Uterus (tissue), 3 donors: ENCODE measurements at regions not wholly inside any gene's neighbourhood (a gene's known extent, or its start where the extent isn't known, plus 50 kb on each side); places are given as distances from the start of the nearest gene placed in this dataset.

Experiments
- DNase-seq, 2 donors: peaks; one replicate each; pipeline ENCODE4 v3.0.0-alpha.2; 2019 to 2020
- H3K27ac ChIP-seq, 2 donors: fragments of 200-600 bp; sonication (generic); 1 replicate in 1 of 2; 2 replicates in 1 of 2; pipeline ENCODE4 v1.5.1; 2016 to 2018
- H3K27me3 ChIP-seq, 2 donors: fragments of 200-600 bp; sonication (generic); one replicate each; pipeline ENCODE4 v1.5.1; 2018 to 2019; ENCODE audit warnings: control low read depth in 1 of 2
- H3K36me3 ChIP-seq, 2 donors: fragments of 200-600 bp; sonication (generic); one replicate each; pipeline ENCODE4 v1.5.1; 2019; ENCODE audit warnings: control low read depth in 1 of 2
- H3K4me1 ChIP-seq, 2 donors: fragments of 200-600 bp; sonication (generic); one replicate each; pipeline ENCODE4 v1.5.1; 2018 to 2019; ENCODE audit warnings: control low read depth in 1 of 2
- H3K4me3 ChIP-seq, 2 donors: fragments of 200-600 bp; sonication (generic); 1 replicate in 1 of 2; 2 replicates in 1 of 2; pipeline ENCODE4 v1.5.1; 2018 to 2019; ENCODE audit warnings: mild to moderate bottlenecking in 1 of 2
- H3K9me3 ChIP-seq, 2 donors: fragments of 200-600 bp; sonication (generic); one replicate each; pipeline ENCODE4 v1.5.1; 2019; ENCODE audit warnings: control low read depth in 1 of 2
- POLR2A ChIP-seq, 2 donors: fragments of 450-650 bp; IDR thresholded peaks; one replicate each; pipeline ENCODE4 v1.6.1; 2016; ENCODE audit warnings: antibody characterized with exemption in 2 of 2, mild to moderate bottlenecking in 1 of 2, moderate library complexity in 1 of 2
- intact Hi-C: fragments of 100-400 bp; cut with DNase I; formaldehyde crosslinking; loops from one replicate; pipeline ENCODE4 v1.15.1; 2023; ENCODE audit warnings: low total_unique reads
- TF ChIP-seq, protein P1 (sequence below), 4 experiments: fragments of 200-600 bp in 2 of 4; fragments of 450-650 bp in 2 of 4; sonication (generic) in 2 of 4; IDR thresholded peaks; one replicate each; pipeline ENCODE4 v1.5.1; 2016 to 2019; ENCODE audit warnings: antibody characterized with exemption in 4 of 4, mild to moderate bottlenecking in 2 of 4, moderate library complexity in 1 of 4
- donor health status: DM: yes; HTN: yes; CAD: no.

DNA sequence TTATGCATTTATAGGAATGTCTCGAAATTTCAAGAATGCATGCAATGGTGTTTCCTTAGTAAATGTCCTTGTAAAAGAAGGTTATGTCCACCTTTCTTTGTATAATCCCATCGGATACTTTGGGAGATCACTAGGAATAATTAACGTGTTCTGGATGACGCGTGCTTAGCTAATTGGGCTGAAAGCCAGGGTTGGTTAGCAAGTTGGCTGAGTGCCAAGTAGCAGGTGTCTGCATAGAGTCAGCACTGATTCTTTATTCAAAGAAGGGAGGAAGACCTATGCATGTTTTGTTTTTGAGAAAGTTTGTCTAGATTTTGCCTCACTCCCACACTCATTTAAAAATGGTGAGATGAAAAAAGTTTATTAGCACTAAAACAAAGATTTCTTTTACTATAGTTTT lies 144.6 kb downstream of the SOX3 start:
- DNase-seq, result no peak
- no peaks in the 10 kb centered on the region for H3K36me3 ChIP-seq
- no peaks in the 10 kb centered on the region for H3K27me3 ChIP-seq
- no peaks in the 10 kb centered on the region for H3K4me1 ChIP-seq
- intact Hi-C loops, result no loop called here
- no peak overlapping the region for H3K4me3 ChIP-seq
- no peak for TF ChIP-seq POLR2A (IDR thresholded peaks at IDR 0.05)
- TF ChIP-seq, protein P1, sequence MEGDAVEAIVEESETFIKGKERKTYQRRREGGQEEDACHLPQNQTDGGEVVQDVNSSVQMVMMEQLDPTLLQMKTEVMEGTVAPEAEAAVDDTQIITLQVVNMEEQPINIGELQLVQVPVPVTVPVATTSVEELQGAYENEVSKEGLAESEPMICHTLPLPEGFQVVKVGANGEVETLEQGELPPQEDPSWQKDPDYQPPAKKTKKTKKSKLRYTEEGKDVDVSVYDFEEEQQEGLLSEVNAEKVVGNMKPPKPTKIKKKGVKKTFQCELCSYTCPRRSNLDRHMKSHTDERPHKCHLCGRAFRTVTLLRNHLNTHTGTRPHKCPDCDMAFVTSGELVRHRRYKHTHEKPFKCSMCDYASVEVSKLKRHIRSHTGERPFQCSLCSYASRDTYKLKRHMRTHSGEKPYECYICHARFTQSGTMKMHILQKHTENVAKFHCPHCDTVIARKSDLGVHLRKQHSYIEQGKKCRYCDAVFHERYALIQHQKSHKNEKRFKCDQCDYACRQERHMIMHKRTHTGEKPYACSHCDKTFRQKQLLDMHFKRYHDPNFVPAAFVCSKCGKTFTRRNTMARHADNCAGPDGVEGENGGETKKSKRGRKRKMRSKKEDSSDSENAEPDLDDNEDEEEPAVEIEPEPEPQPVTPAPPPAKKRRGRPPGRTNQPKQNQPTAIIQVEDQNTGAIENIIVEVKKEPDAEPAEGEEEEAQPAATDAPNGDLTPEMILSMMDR (IDR thresholded peaks at IDR 0.05), result no peak
- H3K9me3 ChIP-seq, result no peaks in the 10 kb centered on the region
- no peak overlapping the region for H3K27ac ChIP-seq

DNA sequence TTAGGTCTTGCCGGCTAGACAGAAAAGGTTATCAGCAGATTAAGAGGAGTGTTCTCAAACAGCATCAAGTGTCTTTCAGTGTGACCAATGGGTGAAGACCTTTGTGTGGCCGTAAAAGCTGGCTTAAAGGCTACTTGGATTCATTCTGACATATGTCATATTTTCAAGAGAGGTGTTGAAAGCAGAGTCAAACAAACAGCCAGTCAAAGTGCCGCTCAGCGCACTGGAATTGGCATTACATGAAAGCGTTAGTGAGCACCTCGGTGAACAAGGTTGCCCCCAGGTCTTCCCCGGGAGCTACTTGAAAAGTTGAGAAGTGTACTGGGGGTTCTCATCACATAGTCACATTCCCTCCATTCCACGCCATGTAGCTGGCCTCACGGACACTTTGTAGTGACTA lies 148.9 kb downstream of the SOX3 start:
- no peaks in the 10 kb centered on the region for H3K27me3 ChIP-seq
- no peak overlapping the region for H3K4me3 ChIP-seq
- no peaks in the 10 kb centered on the region for H3K36me3 ChIP-seq
- no peak overlapping the region for H3K27ac ChIP-seq
- no peaks in the 10 kb centered on the region for H3K4me1 ChIP-seq
- no peaks in the 10 kb centered on the region for H3K9me3 ChIP-seq
- intact Hi-C loops, result no loop called here
- TF ChIP-seq POLR2A (IDR thresholded peaks at IDR 0.05), result no peak
- DNase-seq, result no peak

DNA sequence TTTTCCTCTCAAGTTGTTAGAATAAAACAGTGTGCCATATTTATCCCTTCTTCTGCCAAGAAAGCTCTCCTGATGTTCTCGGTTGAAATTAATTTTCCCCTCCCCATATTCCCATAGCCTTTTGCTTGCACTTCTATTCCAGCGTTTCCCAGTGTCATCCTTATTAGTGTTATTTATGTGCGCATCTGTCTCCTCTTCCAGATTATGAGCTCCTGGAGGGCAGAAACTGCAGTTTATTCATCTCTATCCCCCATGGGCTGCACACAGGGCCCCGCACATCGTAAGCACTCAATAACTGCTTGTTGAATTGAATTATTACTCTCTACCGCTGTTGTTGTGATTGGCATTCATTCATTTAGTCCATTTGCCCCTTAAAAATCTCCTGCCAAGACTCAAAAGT lies 149.4 kb downstream of the SOX3 start:
- Histone ChIP-seq H3K36me3 (no peaks in the 10 kb centered on the region), H3K27ac (no peak overlapping the region), H3K4me1 (no peaks in the 10 kb centered on the region), H3K4me3 (no peak overlapping the region), H3K9me3 (no peaks in the 10 kb centered on the region), H3K27me3 (no peaks in the 10 kb centered on the region)
- DNase-seq, result no peak
- intact Hi-C loops, result no loop called here
- no peak for TF ChIP-seq POLR2A (IDR thresholded peaks at IDR 0.05)
- TF ChIP-seq, protein P1 (IDR thresholded peaks at IDR 0.05), result no peak

DNA sequence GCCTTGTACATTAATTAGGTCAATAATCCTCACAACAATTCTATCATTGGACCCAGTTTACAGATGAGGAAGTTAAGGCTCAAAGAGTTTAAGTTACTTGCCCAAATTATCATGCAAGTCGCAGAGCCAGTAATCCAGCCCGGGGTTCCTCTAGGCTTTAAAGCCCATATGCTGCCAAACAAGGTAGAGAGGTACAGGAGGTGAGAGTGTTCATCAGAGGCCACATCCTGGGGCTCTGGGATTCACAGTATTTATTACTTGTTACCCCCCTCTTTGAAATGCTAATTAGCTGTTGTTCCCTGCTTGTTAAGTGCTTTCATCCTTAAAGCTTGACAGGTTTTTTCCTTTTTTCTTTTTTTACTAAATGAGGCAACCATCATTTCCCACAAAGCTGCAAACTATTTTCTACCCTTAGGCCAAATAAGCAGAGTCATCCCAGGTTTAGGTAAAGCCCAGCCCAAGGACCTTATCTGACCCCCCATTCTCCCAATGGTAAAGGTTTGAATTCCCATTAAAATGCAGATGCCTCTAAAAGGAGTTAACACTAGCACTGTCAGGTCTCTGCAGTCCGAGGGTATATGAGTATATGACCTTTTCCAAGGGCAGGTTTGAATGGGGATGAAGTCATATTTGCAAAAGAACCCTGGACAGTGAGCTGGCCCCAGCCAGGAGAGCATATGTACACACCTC lies 150.3 kb downstream of the SOX3 start:
- Histone ChIP-seq H3K9me3 (no peaks in the 10 kb centered on the region), H3K4me3 (no peak overlapping the region), H3K36me3 (no peaks in the 10 kb centered on the region), H3K4me1 (no peaks in the 10 kb centered on the region), H3K27me3 (no peaks in the 10 kb centered on the region), H3K27ac (no peak overlapping the region)
- intact Hi-C loops, result no loop called here
- TF ChIP-seq, protein P1 (IDR thresholded peaks at IDR 0.05), result no peak
- no peak for TF ChIP-seq POLR2A (IDR thresholded peaks at IDR 0.05)
- DNase-seq, result no peak

DNA sequence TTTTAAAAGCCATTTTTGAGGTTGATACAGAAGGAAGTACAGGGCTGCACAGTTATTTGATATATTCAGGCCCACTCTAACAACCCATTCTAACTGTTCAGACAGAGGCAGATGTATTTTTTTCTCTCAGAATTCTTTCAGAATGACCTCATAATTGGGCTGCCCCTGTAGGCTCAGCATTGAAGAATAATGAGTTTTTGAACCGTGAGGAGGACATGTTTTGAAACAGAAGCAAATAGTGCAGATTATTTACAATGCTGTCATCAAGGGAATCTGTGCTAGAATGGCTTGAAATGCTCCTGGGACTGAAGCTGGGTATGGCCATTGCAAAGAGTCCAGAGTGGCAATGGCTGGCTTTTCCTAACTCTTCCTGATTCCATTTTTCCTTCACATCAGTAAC lies 158.1 kb downstream of the SOX3 start:
- no peak overlapping the region for H3K4me3 ChIP-seq
- no peak for DNase-seq
- no peaks in the 10 kb centered on the region for H3K4me1 ChIP-seq
- H3K9me3 ChIP-seq, result no peaks in the 10 kb centered on the region
- TF ChIP-seq POLR2A (IDR thresholded peaks at IDR 0.05), result no peak
- TF ChIP-seq, protein P1 (IDR thresholded peaks at IDR 0.05), result no peak
- H3K27ac ChIP-seq, result no peak overlapping the region
- H3K36me3 ChIP-seq, result no peaks in the 10 kb centered on the region
- intact Hi-C loops, result no loop called here
- no peaks in the 10 kb centered on the region for H3K27me3 ChIP-seq
